GM18873 (cell line): ENCODE measurements at regions not wholly inside any gene's neighbourhood (a gene's known extent, or its start where the extent isn't known, plus 50 kb on each side); places are given as distances from the start of the nearest gene placed in this dataset.
A peak's percentile ranks its signal among the peaks of the same experiment; 100 is the strongest.
"Not testable (repeated sequence)": the region's sequence is repeated elsewhere in the genome, so short reads cannot be mapped to it uniquely, and the experiment has no call there.

Source experiments
- ATAC-seq: cut with Tn5 transposase; IDR thresholded peaks from one replicate; pipeline ENCODE4 v1.9.1; 2021; ENCODE audit warnings: mild to moderate bottlenecking, moderate library complexity, moderate number of reproducible peaks; ENCODE audit not compliant: unreplicated experiment, low FRiP score

GRCh38 chr5:62190931-62191330 is 115.1 kb upstream of the KIF2A start:
- ATAC-seq = no peak

GRCh38 chr5:62192958-62193357 is 113.0 kb upstream of the KIF2A start:
- ATAC-seq = no peak

- not testable (repeated sequence) for ATAC-seq
Measured at GRCh38 chr5:62196532-62196931, 109.5 kb upstream of the KIF2A start.

- no peak for ATAC-seq
Measured at GRCh38 chr5:62197697-62198096, 108.3 kb upstream of the KIF2A start.

- ATAC-seq = no peak
Measured at GRCh38 chr5:62198421-62198820, 107.6 kb upstream of the KIF2A start.

GRCh38 chr5:62199792-62200716 is 106.0 kb upstream of the KIF2A start:
- no peak for ATAC-seq

GRCh38 chr5:62206150-62206829 is 99.7 kb upstream of the KIF2A start:
- ATAC-seq = no peak

- ATAC-seq = no peak
Measured at GRCh38 chr5:62208218-62208852, 97.7 kb upstream of the KIF2A start.

- ATAC-seq = no peak
Measured at GRCh38 chr5:62211405-62211804, 94.6 kb upstream of the KIF2A start.

- ATAC-seq = no peak
Measured at GRCh38 chr5:62212648-62213047, 93.4 kb upstream of the KIF2A start.

GRCh38 chr5:62214701-62215100 is 91.3 kb upstream of the KIF2A start:
- no peak for ATAC-seq

GRCh38 chr5:62216603-62217002 is 89.4 kb upstream of the KIF2A start:
- ATAC-seq = not testable (repeated sequence)

- ATAC-seq = not testable (repeated sequence)
Measured at GRCh38 chr5:62217095-62217494, 88.9 kb upstream of the KIF2A start.

GRCh38 chr5:62218860-62219259 is 87.1 kb upstream of the KIF2A start:
- ATAC-seq = not testable (repeated sequence)

GRCh38 chr5:62221881-62222280 is 84.1 kb upstream of the KIF2A start:
- not testable (repeated sequence) for ATAC-seq

- ATAC-seq = not testable (repeated sequence)
Measured at GRCh38 chr5:62222305-62222704, 83.7 kb upstream of the KIF2A start.

GRCh38 chr5:62223312-62223670 is 82.7 kb upstream of the KIF2A start:
- ATAC-seq = peak; percentile 96

- not testable (repeated sequence) for ATAC-seq
Measured at GRCh38 chr5:62224987-62225601, 80.9 kb upstream of the KIF2A start.

- ATAC-seq = not testable (repeated sequence)
Measured at GRCh38 chr5:62230876-62231388, 75.1 kb upstream of the KIF2A start.

GRCh38 chr5:62231576-62231975 is 74.4 kb upstream of the KIF2A start:
- ATAC-seq = no peak
